ENCODE measurements at regions not wholly inside any gene's neighbourhood (a gene's known extent, or its start where the extent isn't known, plus 50 kb on each side); places are given as distances from the start of the nearest gene placed in this dataset.

GRCh38 chr14:86646125-86646524 lies 1116.2 kb downstream of the FLRT2 start (continued):
- TF ChIP-seq RELB (IDR thresholded peaks at IDR 0.05; ENCODE audit: low read depth), result no peak
- no peak for TF ChIP-seq CBX5 (IDR thresholded peaks at IDR 0.05; ENCODE audit: low read depth)
- TF ChIP-seq MLLT1 (IDR thresholded peaks at IDR 0.05), result no peak
- TF ChIP-seq CREM (IDR thresholded peaks at IDR 0.05; ENCODE audit: low read depth), result no peak
- no peak for TF ChIP-seq RBBP5 (conservative IDR thresholded peaks at IDR 0.05)
- TF ChIP-seq KDM1A (IDR thresholded peaks at IDR 0.05; ENCODE audit: borderline replicate concordance), result no peak
- no peak for TF ChIP-seq ZBTB4 (CRISPR knock-in tag; IDR thresholded peaks at IDR 0.05)
- no peak for TF ChIP-seq MYC (IDR thresholded peaks at IDR 0.05; ENCODE audit: insufficient read depth, insufficient read length, insufficient replicate concordance, low read length, severe bottlenecking)
